Esophagus squamous epithelium (tissue), 5 donors: ENCODE measurements at regions not wholly inside any gene's neighbourhood (a gene's known extent, or its start where the extent isn't known, plus 50 kb on each side); places are given as distances from the start of the nearest gene placed in this dataset.
"Not testable (repeated sequence)": the region's sequence is repeated elsewhere in the genome, so short reads cannot be mapped to it uniquely, and the experiment has no call there.

Experiments used
- DNase-seq: peaks from one replicate; lab custom pipeline; 2025; lab: John Stamatoyannopoulos, UW
- H3K27ac ChIP-seq, 4 donors: fragments of 200-600 bp; sonication (generic); one replicate each; pipeline ENCODE4 v1.5.1; 2016 to 2019; ENCODE audit warnings: mild to moderate bottlenecking in 1 of 4
- H3K27me3 ChIP-seq, 4 donors: fragments of 200-600 bp; sonication (generic); 1 replicate in 3 of 4; 2 replicates in 1 of 4; pipeline versions ENCODE4 v1.5.1 to v1.6.0; 2017 to 2021; ENCODE audit warnings: antibody characterized with exemption in 1 of 4
- H3K36me3 ChIP-seq, 3 donors: fragments of 200-600 bp; sonication (generic); one replicate each; pipeline ENCODE4 v1.5.1; 2016 to 2019
- H3K4me1 ChIP-seq, 3 donors: fragments of 200-600 bp; sonication (generic); one replicate each; pipeline ENCODE4 v1.5.1; 2017 to 2019
- H3K4me3 ChIP-seq, 4 donors: fragments of 200-600 bp; sonication (generic); 1 replicate in 3 of 4; 2 replicates in 1 of 4; pipeline ENCODE4 v1.5.1; 2016 to 2019; ENCODE audit warnings: mild to moderate bottlenecking in 2 of 4, moderate library complexity in 1 of 4
- H3K9me3 ChIP-seq, 3 donors: fragments of 200-600 bp; sonication (generic); one replicate each; pipeline ENCODE4 v1.5.1; 2016 to 2019
- CTCF ChIP-seq, 6 experiments: fragments of 450-650 bp in 4 of 6; fragments of 200-600 bp in 2 of 6; sonication (generic) in 2 of 6; IDR thresholded peaks; one replicate each; pipeline ENCODE4 v1.5.1; 2016 to 2019; ENCODE audit warnings: antibody characterized with exemption in 6 of 6, mild to moderate bottlenecking in 4 of 6, moderate library complexity in 4 of 6
- POLR2A ChIP-seq, 4 donors: fragments of 450-650 bp; IDR thresholded peaks; one replicate each; pipeline ENCODE4 v1.6.1; 2017; ENCODE audit warnings: antibody characterized with exemption in 4 of 4, mild to moderate bottlenecking in 4 of 4, moderate library complexity in 3 of 4
- WGBS, 2 donors: methylation state at CpG; one replicate each; pipeline ENCODE4 v1.1.5; 2018; 5-methylcytosine and 5-hydroxymethylcytosine counted together
- intact Hi-C: fragments of 100-400 bp; cut with DNase I; formaldehyde crosslinking; loops from one replicate; pipeline ENCODE4 v1.15.0; 2022
- donor health status: DM: yes; HTN: yes; CAD: no.

DNA sequence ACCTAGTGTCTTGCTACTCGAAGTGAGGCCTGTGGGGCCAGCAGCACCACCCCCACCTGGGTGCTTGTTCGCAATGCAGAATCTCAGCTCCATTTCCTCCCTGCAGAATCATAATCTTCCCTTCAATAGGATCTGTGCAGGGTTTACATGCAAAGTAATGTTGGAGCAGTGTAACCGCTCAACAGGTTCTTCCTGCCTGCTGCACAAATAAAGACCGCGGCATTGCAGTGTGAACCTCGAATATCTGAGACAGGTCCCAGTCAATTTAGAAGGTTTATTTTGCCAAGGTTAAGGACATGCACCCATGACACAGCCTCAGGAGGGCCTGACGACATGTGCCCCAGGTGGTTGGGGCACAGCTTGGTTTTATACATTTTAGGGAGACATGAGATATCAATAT is 119.2 kb downstream of the TLR5 start:
- H3K9me3 ChIP-seq: peaks cover 0 to 7% (median 0%) of the 10 kb centered on the region in 3 donors
- H3K27ac ChIP-seq: no peak overlapping the region
- intact Hi-C loops: no loop called here
- H3K4me1 ChIP-seq: peaks cover 6 to 26% (median 12%) of the 10 kb centered on the region in 3 donors
- no peak for TF ChIP-seq CTCF (IDR thresholded peaks at IDR 0.05)
- TF ChIP-seq POLR2A (IDR thresholded peaks at IDR 0.05): no peak
- H3K27me3 ChIP-seq: no peaks in the 10 kb centered on the region
- WGBS, 2 donors: 67 to 96% methylated on average over 3 to 7 of the region's 7 CpGs
- H3K4me3 ChIP-seq: no peak overlapping the region
- no peak for DNase-seq
- H3K36me3 ChIP-seq: no peaks in the 10 kb centered on the region

DNA sequence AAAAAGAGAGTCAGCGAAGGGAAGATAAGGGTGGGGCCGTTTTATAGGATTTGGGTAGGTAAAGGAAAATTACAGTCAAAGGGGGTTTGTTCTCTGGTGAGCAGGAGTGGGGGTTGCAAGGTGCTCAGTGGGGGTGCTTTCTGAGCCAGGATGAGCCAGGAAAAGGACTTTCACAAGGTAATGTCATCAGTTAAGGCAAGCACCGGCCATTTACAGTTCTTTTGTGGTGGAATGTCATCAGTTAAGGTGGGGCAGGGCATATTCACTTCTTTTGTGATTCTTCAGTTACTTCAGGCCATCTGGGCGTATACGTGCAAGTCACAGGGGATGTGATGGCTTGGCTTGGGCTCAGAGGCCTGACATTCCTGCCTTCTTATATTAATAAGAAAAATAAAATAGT is 118.6 kb downstream of the TLR5 start:
- 90 to 93% methylated on average over 2 to 3 of the region's 5 CpGs for whole genome bisulfite sequencing, 2 donors
- H3K27ac ChIP-seq, H3K27me3 ChIP-seq, intact Hi-C loops, H3K36me3 ChIP-seq, DNase-seq, H3K9me3 ChIP-seq, H3K4me3 ChIP-seq: not testable (repeated sequence)
- peaks cover 6 to 22% (median 12%) of the 10 kb centered on the region in 3 donors for H3K4me1 ChIP-seq

GRCh38 chr1:223025190-223025734 is 117.8 kb downstream of the TLR5 start:
- H3K4me1 ChIP-seq: peaks cover 6 to 22% (median 12%) of the 10 kb centered on the region in 3 donors
- H3K4me3 ChIP-seq, DNase-seq, H3K36me3 ChIP-seq, intact Hi-C loops, H3K9me3 ChIP-seq, H3K27me3 ChIP-seq, H3K27ac ChIP-seq: not testable (repeated sequence)
- WGBS, 2 donors: 56 to 65% methylated on average over 4 of the region's 4 CpGs

DNA sequence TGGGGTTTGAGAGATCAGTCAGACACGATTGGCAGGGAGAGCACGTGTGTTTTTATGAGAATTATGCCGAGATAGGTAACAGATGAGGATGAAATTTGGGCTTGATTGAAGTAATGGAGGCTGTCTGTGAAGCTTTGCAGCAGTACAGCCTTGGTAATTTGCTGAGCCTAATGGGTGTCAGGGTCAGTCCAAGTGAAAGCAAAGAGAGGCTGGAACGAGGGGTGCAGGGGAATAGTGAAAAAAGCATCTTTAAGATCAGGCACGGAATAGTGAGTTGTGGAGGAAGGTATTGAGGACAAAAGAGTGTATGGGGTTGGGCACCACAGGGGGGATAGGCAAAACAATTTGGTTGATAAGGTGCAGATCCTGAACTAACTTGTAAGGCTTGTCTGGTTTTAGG is 116.4 kb downstream of the TLR5 start:
- WGBS, 2 donors: 67 to 85% methylated on average over 5 of the region's 5 CpGs
- H3K27me3 ChIP-seq, H3K36me3 ChIP-seq, DNase-seq, H3K4me3 ChIP-seq, H3K27ac ChIP-seq, H3K9me3 ChIP-seq, intact Hi-C loops: not testable (repeated sequence)
- peaks cover 6 to 25% (median 13%) of the 10 kb centered on the region in 3 donors for H3K4me1 ChIP-seq

DNA sequence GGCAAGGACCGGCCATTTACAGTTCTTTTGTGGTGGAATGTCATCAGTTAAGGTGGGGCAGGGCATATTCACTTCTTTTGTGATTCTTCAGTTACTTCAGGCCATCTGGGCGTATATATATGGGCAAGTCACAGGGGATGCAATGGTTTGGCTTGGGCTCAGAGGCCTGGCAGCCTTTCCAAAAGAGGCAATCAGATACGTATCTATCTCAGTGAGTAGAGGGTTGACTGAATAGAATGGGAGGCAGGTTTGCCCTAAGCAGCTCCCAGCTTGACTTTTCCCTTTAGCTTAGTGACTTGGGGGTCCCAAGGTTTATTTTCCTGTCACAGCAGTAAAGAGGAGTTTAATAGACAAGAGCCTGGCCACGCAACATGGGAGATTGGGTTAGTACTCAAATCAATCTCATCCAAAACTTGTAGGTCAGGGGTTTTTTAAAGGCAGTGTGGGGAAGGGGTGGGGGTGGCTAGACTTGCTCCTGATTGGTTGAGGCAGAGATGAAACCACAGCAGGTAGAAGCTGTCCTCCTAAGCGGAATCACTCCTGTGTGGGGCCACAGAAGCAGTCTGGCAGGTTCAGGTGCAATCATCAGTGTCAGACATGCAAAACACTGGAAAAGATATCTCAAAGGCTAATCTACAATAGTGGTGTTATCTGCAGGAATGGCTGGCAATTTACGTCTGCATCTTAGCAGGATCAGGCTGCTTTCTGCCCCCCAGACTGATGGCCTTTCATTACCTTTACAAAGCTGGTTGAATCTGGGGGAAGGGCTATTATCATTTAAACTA is 112.9 kb downstream of the TLR5 start:
- Histone ChIP-seq H3K4me3 (no peak overlapping the region), H3K4me1 (peaks cover 6 to 29% (median 8%) of the 10 kb centered on the region in 3 donors), H3K36me3 (no peaks in the 10 kb centered on the region), H3K27ac (no peak overlapping the region), H3K27me3 (no peaks in the 10 kb centered on the region), H3K9me3 (no peaks in the 10 kb centered on the region)
- no peak for TF ChIP-seq CTCF (IDR thresholded peaks at IDR 0.05)
- no peak for TF ChIP-seq POLR2A (IDR thresholded peaks at IDR 0.05)
- no peak for DNase-seq
- WGBS, 2 donors: 74 to 85% methylated on average over 4 to 5 of the region's 6 CpGs
- intact Hi-C loops: no loop called here

DNA sequence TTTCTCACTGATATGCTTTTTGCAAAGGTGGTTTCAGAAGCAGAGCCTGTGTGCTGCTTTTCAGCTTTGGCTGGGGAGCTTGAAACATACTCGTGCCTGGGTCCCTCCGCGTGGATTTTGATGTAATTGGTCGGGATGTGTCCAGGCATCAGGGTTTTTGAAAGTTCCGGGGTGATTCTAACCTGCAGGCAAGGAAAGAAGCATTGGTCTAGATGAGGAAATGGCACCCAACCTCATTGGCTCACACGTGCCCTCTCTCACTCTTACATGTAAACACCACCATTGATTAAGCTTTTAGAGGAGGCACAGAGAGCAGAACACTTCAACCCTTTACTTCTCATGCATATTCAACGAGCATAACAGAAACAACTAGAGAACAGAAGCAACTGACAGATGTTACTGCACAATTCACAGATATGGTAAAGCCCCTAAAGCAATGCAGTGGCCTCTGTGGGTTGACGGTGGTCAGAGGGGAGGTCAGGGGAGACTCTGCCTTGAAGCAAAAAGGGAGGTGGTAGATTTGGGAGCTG is 112.1 kb downstream of the TLR5 start:
- no peak for DNase-seq
- intact Hi-C loops: no loop called here
- H3K9me3 ChIP-seq: no peaks in the 10 kb centered on the region
- H3K36me3 ChIP-seq: no peaks in the 10 kb centered on the region
- H3K27ac ChIP-seq: peak overlapping the region in 1 of 4 donors; percentile 67
- WGBS, 2 donors: 82 to 88% methylated on average over 4 to 5 of the region's 8 CpGs
- peaks cover 6 to 37% (median 8%) of the 10 kb centered on the region in 3 donors for H3K4me1 ChIP-seq
- H3K4me3 ChIP-seq: no peak overlapping the region
- TF ChIP-seq CTCF (IDR thresholded peaks at IDR 0.05) (no peak), POLR2A (IDR thresholded peaks at IDR 0.05) (no peak)
- no peaks in the 10 kb centered on the region for H3K27me3 ChIP-seq
